K562 (cell line): ENCODE measurements at regions not wholly inside any gene's neighbourhood (a gene's known extent, or its start where the extent isn't known, plus 50 kb on each side); places are given as distances from the start of the nearest gene placed in this dataset.

Source experiments
- CREB3 ChIP-seq: fragments of 450-650 bp; conservative IDR thresholded peaks from 2 replicates; pipeline ENCODE4 v1.6.1; 2016; ENCODE audit warnings: missing genetic modification characterization, low read depth, mild to moderate bottlenecking, missing compliant biosample characterization, moderate library complexity
- EZH2 ChIP-seq: IDR thresholded peaks from 2 replicates; pipeline ENCODE4 v1.6.1; 2012; ENCODE audit warnings: low read depth, mild to moderate bottlenecking, inconsistent platforms, low read length, borderline replicate concordance
- NR1H2 ChIP-seq: sonication (generic); formaldehyde crosslinking; IDR thresholded peaks from 2 replicates; pipeline ENCODE4 v1.4.0; 2020; ENCODE audit warnings: mild to moderate bottlenecking, missing genetic modification reagents
- TCF7L2 ChIP-seq: fragments of 150-350 bp; IDR thresholded peaks from 2 replicates; pipeline ENCODE4 v1.6.1; 2016; ENCODE audit warnings: low read depth, mild to moderate bottlenecking, low read length, moderate library complexity
- TF ChIP-seq, protein P1 (sequence below), 3 experiments: IDR thresholded peaks in 2 of 3; conservative IDR thresholded peaks in 1 of 3; 2 replicates each; pipeline ENCODE4 v1.5.1; 2011 to 2012; ENCODE audit warnings: low read length in 3 of 3, mild to moderate bottlenecking in 3 of 3, control low read depth in 2 of 3, improper control_type of control experiment in 1 of 3, inconsistent platforms in 1 of 3, low read depth in 1 of 3, mixed read lengths in 1 of 3, moderate library complexity in 1 of 3; ENCODE audit not compliant: insufficient read depth in 2 of 3

GRCh38 chr14:105951399-105951798 is 425.0 kb downstream of the TMEM121 start:
- TF ChIP-seq TCF7L2: no peak
- TF ChIP-seq, protein P1, sequence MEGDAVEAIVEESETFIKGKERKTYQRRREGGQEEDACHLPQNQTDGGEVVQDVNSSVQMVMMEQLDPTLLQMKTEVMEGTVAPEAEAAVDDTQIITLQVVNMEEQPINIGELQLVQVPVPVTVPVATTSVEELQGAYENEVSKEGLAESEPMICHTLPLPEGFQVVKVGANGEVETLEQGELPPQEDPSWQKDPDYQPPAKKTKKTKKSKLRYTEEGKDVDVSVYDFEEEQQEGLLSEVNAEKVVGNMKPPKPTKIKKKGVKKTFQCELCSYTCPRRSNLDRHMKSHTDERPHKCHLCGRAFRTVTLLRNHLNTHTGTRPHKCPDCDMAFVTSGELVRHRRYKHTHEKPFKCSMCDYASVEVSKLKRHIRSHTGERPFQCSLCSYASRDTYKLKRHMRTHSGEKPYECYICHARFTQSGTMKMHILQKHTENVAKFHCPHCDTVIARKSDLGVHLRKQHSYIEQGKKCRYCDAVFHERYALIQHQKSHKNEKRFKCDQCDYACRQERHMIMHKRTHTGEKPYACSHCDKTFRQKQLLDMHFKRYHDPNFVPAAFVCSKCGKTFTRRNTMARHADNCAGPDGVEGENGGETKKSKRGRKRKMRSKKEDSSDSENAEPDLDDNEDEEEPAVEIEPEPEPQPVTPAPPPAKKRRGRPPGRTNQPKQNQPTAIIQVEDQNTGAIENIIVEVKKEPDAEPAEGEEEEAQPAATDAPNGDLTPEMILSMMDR (IDR thresholded peaks at IDR 0.05 in 2 of 3, conservative IDR thresholded peaks at IDR 0.05 in 1 of 3; ENCODE audit: insufficient read depth in 2 of 3, low read depth in 1 of 3, low read length in 3 of 3): no peak
- TF ChIP-seq EZH2: no peak
- TF ChIP-seq CREB3 (tag): no peak
- TF ChIP-seq NR1H2 (CRISPR knock-in tag): no peak
